Panc1 (cell line): ENCODE measurements at regions not wholly inside any gene's neighbourhood (a gene's known extent, or its start where the extent isn't known, plus 50 kb on each side); places are given as distances from the start of the nearest gene placed in this dataset.

Experiments
- ATAC-seq: fragments of 200-7000 bp; cut with Tn5 transposase; 2 replicates; pipeline ENCODE4 v1.9.1; 2020; ENCODE audit warnings: mild to moderate bottlenecking, moderate library complexity
- BruUV-seq: library from RNA; stranded (reverse); fragments of 400-500 nt; replicated peaks from 2 replicates; lab custom pipeline; 2021; lab: Mats Ljungman, UMichigan
- CTCF ChIA-PET: fragments of 300-600 bp; sonication (Branson Sonifier 250); formaldehyde crosslinking; loops from one replicate; lab custom pipeline; 2022; ENCODE audit warnings: antibody characterized with exemption; lab: Charles Lee
- POLR2A ChIA-PET: fragments of 300-600 bp; sonication (Branson Sonifier 250); formaldehyde crosslinking; loops from one replicate; lab custom pipeline; 2022; ENCODE audit warnings: antibody characterized with exemption; lab: Charles Lee
- DNase-seq: peaks from one replicate; pipeline ENCODE4 v3.0.0-alpha.2; 2010; ENCODE audit warnings: low read depth, low spot score
- H3K27ac ChIP-seq: 2 replicates; pipeline ENCODE4 v1.5.1; 2011; ENCODE audit warnings: mild to moderate bottlenecking, low read length, inconsistent platforms
- H3K27me3 ChIP-seq: fragments of 200-500 bp; sonication (Bioruptor generic); 2 replicates; pipeline ENCODE4 v1.6.0; 2014; ENCODE audit warnings: low read length, inconsistent platforms; ENCODE audit not compliant: control insufficient read depth, insufficient read depth
- H3K36me3 ChIP-seq: fragments of 200-500 bp; sonication (Bioruptor generic); 2 replicates; pipeline ENCODE4 v1.5.1; 2014; ENCODE audit warnings: inconsistent platforms, mild to moderate bottlenecking, low read length, moderate library complexity; ENCODE audit not compliant: control insufficient read depth, insufficient read depth
- H3K4me1 ChIP-seq: 2 replicates; pipeline ENCODE4 v1.5.1; 2011; ENCODE audit warnings: inconsistent platforms, mild to moderate bottlenecking, low read length, moderate library complexity; ENCODE audit not compliant: control insufficient read depth, insufficient read depth
- H3K4me3 ChIP-seq, 2 experiments: 2 replicates each; pipeline ENCODE4 v1.5.1; 2011 to 2012; ENCODE audit warnings: low read depth in 2 of 2, low read length in 2 of 2, mild to moderate bottlenecking in 2 of 2, inconsistent platforms in 1 of 2, moderate library complexity in 1 of 2
- H3K9me3 ChIP-seq: fragments of 200-500 bp; sonication (Bioruptor generic); 2 replicates; pipeline ENCODE4 v1.5.1; 2014; ENCODE audit warnings: low read depth, mild to moderate bottlenecking, inconsistent platforms, low read length, moderate library complexity; ENCODE audit not compliant: control insufficient read depth, insufficient read depth
- CTCF ChIP-seq: fragments of 450-650 bp; IDR thresholded peaks from 2 replicates; pipeline ENCODE4 v1.5.1; 2017; ENCODE audit warnings: mild to moderate bottlenecking
- POLR2AphosphoS5 ChIP-seq: IDR thresholded peaks from 2 replicates; pipeline ENCODE4 v1.6.1; 2012; ENCODE audit warnings: mild to moderate bottlenecking, low read depth, low read length, moderate library complexity
- REST ChIP-seq, 2 experiments: IDR thresholded peaks; 2 replicates each; pipeline ENCODE4 v1.6.1; 2011 to 2012; ENCODE audit warnings: low read depth in 2 of 2, control low read depth in 1 of 2, low read length in 1 of 2, mild to moderate bottlenecking in 1 of 2, moderate library complexity in 1 of 2; ENCODE audit not compliant: insufficient read depth in 1 of 2
- SIN3A ChIP-seq: IDR thresholded peaks from 2 replicates; pipeline ENCODE4 v1.6.1; 2012; ENCODE audit warnings: low read depth, mild to moderate bottlenecking, low read length, moderate library complexity, borderline replicate concordance; ENCODE audit not compliant: insufficient read depth
- TCF7L2 ChIP-seq: IDR thresholded peaks from 2 replicates; pipeline ENCODE4 v1.6.1; 2011; ENCODE audit warnings: mild to moderate bottlenecking, low read depth, low read length, inconsistent platforms
- in situ Hi-C: cut with HindIII; loops from 2 replicates; pipeline ENCODE4 v1.10.0; 2016; ENCODE audit warnings: low sequenced_read_pairs, low pct_unique_long_range_greater_than_20kb
- intact Hi-C: fragments of 100-400 bp; cut with micrococcal nuclease; formaldehyde crosslinking; loops from one replicate; pipeline ENCODE4 v1.10.0; 2022; ENCODE audit not compliant: unreplicated experiment

GRCh38 chr10:33837736-33838135 is 503.3 kb upstream of the NRP1 start:
- H3K4me3 ChIP-seq = no peak overlapping the region
- no peak overlapping the region for H3K27ac ChIP-seq
- POLR2A ChIA-PET = no interaction called here
- intact Hi-C loops (no loop called here), in situ Hi-C loops (no loop called here)
- TF ChIP-seq POLR2AphosphoS5 = no peak
- no peak for TF ChIP-seq REST (IDR thresholded peaks at IDR 0.05; ENCODE audit: insufficient read depth in 1 of 2, low read depth in 2 of 2, low read length in 1 of 2)
- no peak for TF ChIP-seq SIN3A
- no peak for TF ChIP-seq CTCF
- TF ChIP-seq TCF7L2 = no peak
- no peaks in the 10 kb centered on the region for H3K27me3 ChIP-seq
- ATAC-seq (no peak), DNase-seq (no peak)
- no peaks in the 10 kb centered on the region for H3K4me1 ChIP-seq
- H3K36me3 ChIP-seq = no peaks in the 10 kb centered on the region
- no peaks in the 10 kb centered on the region for H3K9me3 ChIP-seq
- CTCF ChIA-PET = no interaction called here
- BruUV-seq = no TSS peak

GRCh38 chr10:33835556-33835955 is 501.1 kb upstream of the NRP1 start:
- DNase-seq (no peak), ATAC-seq (no peak)
- in situ Hi-C loops = no loop called here
- ChIA-PET POLR2A (no interaction called here), CTCF (no interaction called here)
- no peaks in the 10 kb centered on the region for H3K4me1 ChIP-seq
- H3K9me3 ChIP-seq = no peaks in the 10 kb centered on the region
- BruUV-seq = no TSS peak
- no peaks in the 10 kb centered on the region for H3K36me3 ChIP-seq
- H3K27ac ChIP-seq = no peak overlapping the region
- no peak overlapping the region for H3K4me3 ChIP-seq
- TF ChIP-seq SIN3A (no peak), TCF7L2 (no peak), POLR2AphosphoS5 (no peak), REST (IDR thresholded peaks at IDR 0.05; ENCODE audit: insufficient read depth in 1 of 2, low read depth in 2 of 2, low read length in 1 of 2) (no peak), CTCF (no peak)
- H3K27me3 ChIP-seq = no peaks in the 10 kb centered on the region
- intact Hi-C loops = no loop called here
